UCSD-AML1 (cell line): ENCODE measurements at regions not wholly inside any gene's neighbourhood (a gene's known extent, or its start where the extent isn't known, plus 50 kb on each side); places are given as distances from the start of the nearest gene placed in this dataset.

ENCODE experiments used
- DNase-seq: peaks from one replicate; lab custom pipeline; 2025; ENCODE audit not compliant: unreplicated experiment; lab: John Stamatoyannopoulos, UW

- DNase-seq = no peak
These were observed 144.4 kb downstream of the ZIC5 start for GRCh38 chr13:99827011-99827772.

- no peak for DNase-seq
These were observed 147.6 kb downstream of the ZIC5 start for GRCh38 chr13:99823961-99824360.

GRCh38 chr13:99822820-99823219 lies 148.7 kb downstream of the ZIC5 start:
- DNase-seq = no peak

GRCh38 chr13:99821741-99822140 lies 149.8 kb downstream of the ZIC5 start:
- DNase-seq = no peak

GRCh38 chr13:99819967-99820366 lies 151.6 kb downstream of the ZIC5 start:
- DNase-seq = no peak

GRCh38 chr13:99816321-99816720 lies 155.2 kb downstream of the ZIC5 start:
- no peak for DNase-seq

- DNase-seq = no peak
These were observed 158.1 kb downstream of the ZIC5 start for GRCh38 chr13:99813336-99814095.

- DNase-seq = no peak
These were observed 158.9 kb downstream of the ZIC5 start for GRCh38 chr13:99812625-99813024.

- DNase-seq = no peak
These were observed 160.4 kb downstream of the ZIC5 start for GRCh38 chr13:99811067-99811700.

GRCh38 chr13:99809926-99810325 lies 161.6 kb downstream of the ZIC5 start:
- no peak for DNase-seq

GRCh38 chr13:99809496-99809895 lies 162.1 kb downstream of the ZIC5 start:
- DNase-seq = no peak

- no peak for DNase-seq
These were observed 162.8 kb downstream of the ZIC5 start for GRCh38 chr13:99808786-99809185.

GRCh38 chr13:99806671-99807070 lies 164.9 kb downstream of the ZIC5 start:
- no peak for DNase-seq

GRCh38 chr13:99805361-99805760 lies 166.2 kb downstream of the ZIC5 start:
- no peak for DNase-seq

GRCh38 chr13:99803141-99803540 lies 168.4 kb downstream of the ZIC5 start:
- DNase-seq = no peak

- no peak for DNase-seq
These were observed 169.2 kb downstream of the ZIC5 start for GRCh38 chr13:99802416-99802815.

GRCh38 chr13:99800951-99801350 lies 170.6 kb downstream of the ZIC5 start:
- no peak for DNase-seq

GRCh38 chr13:99800011-99800410 lies 171.6 kb downstream of the ZIC5 start:
- DNase-seq = no peak

- no peak for DNase-seq
These were observed 172.8 kb downstream of the ZIC5 start for GRCh38 chr13:99798756-99799155.

- DNase-seq = no peak
These were observed 173.9 kb downstream of the ZIC5 start for GRCh38 chr13:99797691-99798090.

GRCh38 chr13:99796175-99796819 lies 175.3 kb downstream of the ZIC5 start:
- DNase-seq = peak; percentile 34
